HG02981 (cell line): ENCODE measurements at regions not wholly inside any gene's neighbourhood (a gene's known extent, or its start where the extent isn't known, plus 50 kb on each side); places are given as distances from the start of the nearest gene placed in this dataset.
"Not testable (repeated sequence)": the region's sequence is repeated elsewhere in the genome, so short reads cannot be mapped to it uniquely, and the experiment has no call there.

Experiments
- ATAC-seq: cut with Tn5 transposase; IDR thresholded peaks from one replicate; pipeline ENCODE4 v1.9.1; 2021; ENCODE audit warnings: mild to moderate bottlenecking, moderate library complexity; ENCODE audit not compliant: unreplicated experiment

DNA sequence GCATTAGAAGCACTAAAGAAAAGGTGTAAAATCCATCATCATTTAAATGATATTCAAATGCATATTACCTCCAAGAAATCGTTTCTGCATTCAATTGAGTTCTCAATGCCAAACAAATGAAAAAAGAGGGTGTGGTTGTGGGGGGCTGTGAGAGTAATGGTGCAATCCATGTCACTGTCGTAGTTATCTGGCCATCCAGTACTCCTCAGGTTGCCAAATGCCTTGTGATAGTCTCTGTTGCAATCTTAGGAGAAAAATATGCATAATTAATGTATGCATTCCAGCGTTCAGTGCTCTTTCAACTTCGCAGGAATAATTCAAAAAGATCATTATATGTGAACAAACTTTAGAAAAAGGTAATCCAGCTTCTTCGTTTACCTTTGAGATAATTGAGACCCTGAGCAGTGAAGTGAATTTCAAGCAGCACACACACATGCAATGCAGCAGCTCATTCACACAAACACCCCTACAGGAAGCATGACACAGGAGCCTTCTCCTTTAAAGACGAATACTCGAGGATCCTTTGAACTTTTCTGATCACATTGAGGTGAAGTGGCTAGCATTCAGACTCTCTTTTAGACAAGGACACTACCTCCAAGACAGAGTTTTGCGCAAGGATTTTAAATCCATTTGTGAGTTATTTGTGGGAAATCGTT, 73.4 kb downstream of the OR13A1 start:
- no peak for ATAC-seq

DNA sequence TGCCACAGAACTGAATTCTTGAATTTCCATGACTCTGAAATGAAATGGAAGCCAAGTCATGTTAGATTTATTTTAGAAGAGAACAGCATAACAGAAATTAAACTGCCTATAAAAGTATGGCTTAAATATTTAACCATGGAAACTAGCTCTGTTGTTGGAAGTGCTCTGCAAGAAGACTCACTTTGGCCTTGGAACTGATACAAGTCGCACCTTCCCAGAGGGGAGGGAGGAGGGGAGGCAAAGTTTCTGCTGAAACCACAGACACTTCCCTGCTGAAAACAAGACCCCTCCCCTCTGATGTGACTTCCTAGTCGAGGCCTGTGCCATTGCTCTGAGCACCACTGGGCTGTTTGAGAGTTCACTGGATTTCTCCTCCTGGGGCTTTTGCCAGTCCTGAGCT, 72.1 kb downstream of the OR13A1 start:
- no peak for ATAC-seq

- no peak for ATAC-seq
Measured at GRCh38 chr10:45246522-45246921, 68.9 kb downstream of the OR13A1 start.

GRCh38 chr10:45249978-45250693, 65.3 kb downstream of the OR13A1 start:
- ATAC-seq, result peak; percentile 61

- ATAC-seq, result not testable (repeated sequence)
Measured at GRCh38 chr10:45250694-45251075, 64.7 kb downstream of the OR13A1 start.
